ENCODE measurements at regions not wholly inside any gene's neighbourhood (a gene's known extent, or its start where the extent isn't known, plus 50 kb on each side); places are given as distances from the start of the nearest gene placed in this dataset.
"Not testable (repeated sequence)": the region's sequence is repeated elsewhere in the genome, so short reads cannot be mapped to it uniquely, and the experiment has no call there.

- not testable (repeated sequence) for DNase-seq
Measured at GRCh38 chr1:207196135-207196534, 92.1 kb downstream of the C4BPA start.

DNA sequence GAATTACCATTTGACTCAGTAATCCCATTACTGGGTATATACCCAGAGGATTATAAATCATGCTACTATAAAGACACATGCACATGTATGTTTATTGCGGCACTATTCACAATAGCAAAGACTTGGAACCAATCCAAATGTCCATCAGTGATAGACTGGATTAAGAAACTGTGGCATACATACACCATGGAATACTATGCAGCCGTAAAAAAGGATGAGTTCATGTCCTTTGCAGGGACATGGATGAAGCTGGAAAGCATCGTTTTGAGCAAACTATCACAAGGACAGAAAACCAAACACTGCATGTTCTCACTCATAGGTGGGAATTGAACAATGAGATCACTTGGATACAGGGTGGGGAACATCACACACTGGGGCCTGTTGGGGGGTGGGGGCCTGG is 97.5 kb downstream of the C4BPA start:
- DNase-seq, result not testable (repeated sequence)

GRCh38 chr1:207202480-207202879 is 98.4 kb downstream of the C4BPA start:
- no peak for TF ChIP-seq GATA1 (IDR thresholded peaks at IDR 0.05; ENCODE audit: low read depth, low read length)
- TF ChIP-seq POLR2A (IDR thresholded peaks at IDR 0.05; ENCODE audit: low read length), result no peak
- no peak for DNase-seq

DNA sequence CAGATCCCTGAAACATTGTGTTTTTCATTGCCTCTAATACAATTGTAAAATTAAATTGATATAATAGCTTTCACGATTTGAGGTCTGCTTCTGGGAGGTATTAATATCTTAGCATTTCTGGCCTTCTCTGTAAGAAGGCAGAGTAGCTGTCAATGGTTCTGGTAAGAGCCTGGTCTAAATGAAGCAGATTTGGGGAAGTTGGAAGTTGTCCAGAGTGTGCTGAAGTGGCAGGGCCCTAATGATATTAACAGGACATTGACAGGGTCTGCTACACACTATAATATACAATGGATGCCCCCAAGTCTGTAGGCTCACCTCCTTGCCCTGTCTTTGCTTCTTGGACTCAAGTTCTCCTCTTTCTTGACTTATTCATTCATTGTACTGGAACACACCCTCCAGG is 99.5 kb downstream of the C4BPA start:
- no peak for TF ChIP-seq GATA1 (IDR thresholded peaks at IDR 0.05; ENCODE audit: low read depth, low read length)
- no peak for TF ChIP-seq POLR2A (IDR thresholded peaks at IDR 0.05; ENCODE audit: low read length)
- no peak for DNase-seq

DNA sequence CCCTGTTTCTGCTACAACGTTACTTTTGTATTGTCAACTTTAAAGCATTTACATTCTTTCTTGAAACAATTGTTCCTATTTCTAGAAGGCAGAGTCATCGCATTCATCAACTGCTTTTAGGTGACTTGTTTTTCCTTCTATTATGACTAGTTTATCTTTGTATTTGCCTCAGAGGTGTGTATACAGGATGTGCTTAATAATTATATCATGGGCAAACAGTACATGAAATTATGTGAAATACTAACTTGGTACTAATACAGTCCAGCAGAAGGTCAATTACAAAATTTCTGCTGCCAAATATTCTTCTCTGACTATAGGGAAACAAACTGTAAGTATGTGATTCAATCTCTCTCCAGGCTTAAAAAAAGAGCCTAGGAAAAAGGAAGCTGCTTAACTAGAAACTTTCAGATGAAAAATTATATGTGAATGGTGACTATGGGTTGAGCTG is 101.6 kb downstream of the C4BPA start:
- no peak for DNase-seq
- TF ChIP-seq GATA1 (IDR thresholded peaks at IDR 0.05; ENCODE audit: low read depth, low read length), result no peak
- TF ChIP-seq POLR2A (IDR thresholded peaks at IDR 0.05; ENCODE audit: low read length), result no peak

DNA sequence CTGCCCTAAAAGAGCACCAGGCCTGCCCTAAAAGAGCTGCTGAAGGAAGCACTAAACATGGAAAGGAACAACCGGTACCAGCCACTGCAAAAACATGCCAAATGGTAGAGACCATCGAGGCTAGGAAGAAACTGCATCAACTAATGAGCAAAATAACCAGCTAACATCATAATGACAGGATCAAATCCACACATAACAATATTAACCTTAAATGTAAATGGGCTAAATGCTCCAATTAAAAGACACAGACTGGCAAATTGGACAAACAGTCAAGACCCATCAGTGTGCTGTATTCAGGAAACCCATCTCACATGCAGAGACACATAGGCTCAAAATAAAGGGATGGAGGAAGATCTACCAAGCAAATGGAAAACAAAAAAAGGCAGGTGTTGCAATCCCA is 104.7 kb downstream of the C4BPA start:
- not testable (repeated sequence) for DNase-seq

- no peak for DNase-seq
Measured at GRCh38 chr1:207214453-207214852, 107.0 kb upstream of the CD55 start.

GRCh38 chr1:207217778-207218511 is 103.5 kb upstream of the CD55 start:
- TF ChIP-seq POLR2A (IDR thresholded peaks at IDR 0.05; ENCODE audit: low read length) (no peak), GATA1 (IDR thresholded peaks at IDR 0.05; ENCODE audit: low read depth, low read length) (no peak)
- no peak for DNase-seq

More at GRCh38 chr1:207214453-207214852, 107.0 kb upstream of the CD55 start:
- TF ChIP-seq GATA1 (IDR thresholded peaks at IDR 0.05; ENCODE audit: low read depth, low read length), result no peak
- TF ChIP-seq POLR2A (IDR thresholded peaks at IDR 0.05; ENCODE audit: low read length), result no peak

DNA sequence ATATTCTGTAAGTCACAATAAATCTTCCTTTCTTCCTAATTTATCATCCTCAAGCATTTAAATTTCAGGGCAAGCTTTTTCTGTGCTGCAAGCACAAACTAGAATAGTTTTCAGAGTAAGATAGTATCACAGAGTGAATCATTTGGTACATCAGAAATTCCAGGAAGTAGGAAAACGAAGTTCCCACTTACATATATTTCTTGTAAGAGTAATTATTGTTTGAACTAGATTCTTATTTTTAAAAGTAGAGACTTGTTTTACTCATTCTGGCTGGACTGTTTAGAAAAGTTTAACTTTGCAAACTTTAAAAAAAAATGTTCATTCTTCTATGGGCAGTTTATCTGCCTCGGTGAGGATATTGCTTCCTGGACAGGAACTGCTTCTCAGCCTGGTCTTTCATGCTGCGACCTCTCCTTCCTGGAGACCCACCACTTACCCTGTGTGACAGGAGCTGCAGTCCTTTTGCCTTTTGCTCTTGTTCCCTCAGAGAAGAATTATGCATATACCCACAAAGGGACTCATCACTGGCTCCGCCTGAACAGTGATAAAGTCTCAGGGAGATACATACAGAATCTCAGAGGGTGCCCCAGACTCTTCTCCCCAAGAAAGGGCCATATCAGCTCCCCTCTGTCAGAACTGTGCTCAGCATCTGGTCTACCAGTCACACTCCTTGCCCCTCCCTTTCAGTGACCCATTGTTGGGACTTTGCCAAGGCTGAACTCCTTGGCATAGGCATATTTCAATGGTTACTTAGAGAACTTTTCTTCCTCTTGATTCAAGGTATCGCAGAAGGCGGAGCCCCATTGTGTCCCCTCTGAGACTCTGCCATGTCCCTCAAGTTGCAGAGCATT is 102.7 kb upstream of the CD55 start:
- peak; percentile 46 to 51 for DNase-seq
- TF ChIP-seq POLR2A (IDR thresholded peaks at IDR 0.05; ENCODE audit: low read length) (no peak), GATA1 (IDR thresholded peaks at IDR 0.05; ENCODE audit: low read depth, low read length) (no peak)

DNA sequence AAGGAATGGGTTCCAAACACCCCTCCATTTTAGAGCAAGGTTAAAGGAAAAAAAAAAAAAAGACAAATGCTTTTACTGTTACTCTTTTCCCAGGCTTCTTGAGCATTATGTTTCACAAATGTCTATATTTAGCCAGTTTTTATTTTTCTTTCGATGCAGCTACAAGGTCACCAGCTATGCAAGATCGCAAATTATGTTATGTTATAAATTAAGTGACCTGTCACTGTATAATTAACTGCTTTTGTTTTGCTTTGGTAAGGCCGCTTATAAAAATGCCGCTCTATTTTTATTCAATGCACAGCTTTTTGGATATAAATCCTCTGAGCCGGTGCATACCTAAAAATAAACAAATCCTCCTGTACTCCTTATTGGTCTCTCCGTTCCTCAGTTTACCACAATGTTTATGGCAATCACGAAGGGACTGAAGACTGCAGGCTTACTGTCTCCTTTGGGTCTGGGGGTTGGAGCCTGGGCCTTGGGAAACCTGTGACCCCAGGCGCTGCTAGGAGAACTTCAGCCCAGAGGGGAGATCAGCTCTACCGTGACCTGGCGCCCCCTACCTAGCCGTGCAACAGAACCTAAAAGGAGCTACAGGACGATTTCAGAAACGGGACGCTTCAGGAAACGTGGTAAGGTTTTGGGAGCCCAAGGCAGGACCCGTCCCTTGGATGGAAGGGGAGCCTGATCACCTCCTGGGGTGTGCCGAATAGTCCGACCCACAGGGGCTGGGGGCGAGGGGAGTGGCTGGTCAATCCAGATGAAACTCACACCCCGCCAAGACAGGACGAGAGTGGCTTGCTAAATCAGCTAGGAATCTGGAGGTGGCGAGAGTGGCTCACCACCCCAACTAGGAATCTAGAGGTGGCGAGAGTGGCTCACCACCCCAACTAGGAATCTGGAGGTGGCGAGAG is 101.2 kb upstream of the CD55 start:
- no peak for DNase-seq
- no peak for TF ChIP-seq GATA1 (IDR thresholded peaks at IDR 0.05; ENCODE audit: low read depth, low read length)
- no peak for TF ChIP-seq POLR2A (IDR thresholded peaks at IDR 0.05; ENCODE audit: low read length)

DNA sequence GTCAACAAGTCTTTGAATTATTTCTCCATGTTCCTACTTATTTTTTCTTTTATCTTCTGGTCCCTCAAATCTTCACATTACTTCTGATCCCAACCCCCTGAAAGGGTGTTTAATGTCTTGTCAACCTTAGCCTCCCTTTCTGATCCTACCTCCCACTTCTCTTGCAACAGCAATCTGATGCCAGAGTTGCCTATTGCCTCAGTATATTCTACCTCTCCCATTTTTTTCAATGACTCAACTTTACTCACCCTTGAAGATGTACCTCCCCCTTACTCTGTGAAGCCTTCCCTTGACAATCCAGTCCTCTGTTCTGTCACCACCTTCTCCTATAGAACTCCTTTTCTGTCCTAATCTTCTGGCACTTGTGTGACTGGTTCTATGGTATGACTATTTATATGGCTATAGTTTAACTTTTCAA is 99.5 kb upstream of the CD55 start:
- DNase-seq, result no peak
- no peak for TF ChIP-seq POLR2A (IDR thresholded peaks at IDR 0.05; ENCODE audit: low read length)
- TF ChIP-seq GATA1 (IDR thresholded peaks at IDR 0.05; ENCODE audit: low read depth, low read length), result no peak

DNA sequence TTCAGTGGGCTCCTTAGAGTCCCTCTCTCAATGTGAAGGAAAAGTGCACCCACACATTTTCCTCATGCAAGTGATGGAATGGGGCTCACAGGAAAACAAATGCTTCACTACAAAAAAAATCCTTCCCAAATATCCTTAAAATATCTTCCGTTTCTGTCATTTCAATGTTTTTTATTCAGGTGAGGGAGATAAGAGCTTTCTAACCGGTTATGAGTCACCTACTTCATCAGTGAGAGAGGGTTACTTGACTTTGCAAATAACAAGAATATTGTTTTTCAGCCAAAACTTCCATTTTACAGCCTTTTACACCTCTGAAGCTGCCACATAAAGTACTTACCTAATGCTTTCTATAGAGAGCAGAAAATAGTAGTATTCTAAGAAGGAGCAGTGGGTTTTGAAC is 98.3 kb upstream of the CD55 start:
- no peak for DNase-seq
- TF ChIP-seq GATA1 (IDR thresholded peaks at IDR 0.05; ENCODE audit: low read depth, low read length), result no peak
- TF ChIP-seq POLR2A (IDR thresholded peaks at IDR 0.05; ENCODE audit: low read length), result no peak

DNA sequence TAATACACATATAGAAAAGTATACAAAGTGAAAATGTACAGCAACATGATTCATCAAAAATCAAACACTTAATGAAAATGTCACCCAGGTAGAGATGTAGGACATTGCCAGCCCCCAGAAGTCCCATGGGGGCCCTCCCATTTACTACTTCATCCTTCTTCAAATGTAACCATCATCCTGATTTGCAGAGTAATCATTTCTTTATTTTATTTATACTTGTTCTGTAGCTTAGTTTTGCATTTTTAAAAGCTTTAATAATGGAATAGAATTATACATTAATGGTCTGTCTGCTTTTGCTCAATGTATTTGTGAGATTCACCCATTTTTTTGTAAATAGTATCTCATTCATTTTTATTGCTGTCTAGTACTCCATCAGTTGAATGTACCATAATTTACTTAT is 96.8 kb upstream of the CD55 start:
- no peak for DNase-seq
- TF ChIP-seq POLR2A (IDR thresholded peaks at IDR 0.05; ENCODE audit: low read length) (no peak), GATA1 (IDR thresholded peaks at IDR 0.05; ENCODE audit: low read depth, low read length) (no peak)

DNA sequence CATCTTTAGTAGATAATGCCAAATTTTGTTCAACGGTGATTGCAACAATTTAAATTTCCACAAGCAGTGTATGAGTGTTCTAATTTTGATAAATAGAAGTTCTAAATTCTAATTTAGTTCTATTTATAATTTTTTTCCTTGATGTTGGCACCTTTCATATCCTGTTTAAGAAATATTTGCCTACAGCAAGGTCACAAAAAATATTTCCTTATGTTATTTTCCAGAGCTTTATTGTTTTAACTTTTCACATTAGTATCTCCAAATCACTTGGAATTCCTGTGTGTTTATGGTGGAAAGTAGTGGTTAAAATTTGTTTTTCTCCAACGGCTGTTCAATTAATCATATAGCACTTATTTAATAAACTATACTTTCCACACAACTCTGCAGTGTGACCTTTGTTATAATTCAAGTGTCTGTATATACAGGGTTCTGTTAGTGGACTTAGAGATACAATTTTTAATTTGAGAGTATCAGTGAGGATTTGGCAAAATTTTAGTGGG is 94.3 kb upstream of the CD55 start:
- DNase-seq, result no peak
- TF ChIP-seq GATA1 (IDR thresholded peaks at IDR 0.05; ENCODE audit: low read depth, low read length) (no peak), POLR2A (IDR thresholded peaks at IDR 0.05; ENCODE audit: low read length) (no peak)
